Activated naive CD8-positive, alpha-beta T cell treated with anti-CD3 and anti-CD28 coated beads, Interleukin-2, amount 50 U/mL, for 16 hours (primary cell): ENCODE measurements at regions not wholly inside any gene's neighbourhood (a gene's known extent, or its start where the extent isn't known, plus 50 kb on each side); places are given as distances from the start of the nearest gene placed in this dataset.
"Not testable (repeated sequence)": the region's sequence is repeated elsewhere in the genome, so short reads cannot be mapped to it uniquely, and the experiment has no call there.

Source experiments
- DNase-seq: peaks from one replicate; pipeline ENCODE4 v3.0.0-alpha.2; 2020; ENCODE audit warnings: low read depth, low spot score

GRCh38 chr1:182261655-182262054, 129.9 kb downstream of the GLUL start:
- no peak for DNase-seq

DNA sequence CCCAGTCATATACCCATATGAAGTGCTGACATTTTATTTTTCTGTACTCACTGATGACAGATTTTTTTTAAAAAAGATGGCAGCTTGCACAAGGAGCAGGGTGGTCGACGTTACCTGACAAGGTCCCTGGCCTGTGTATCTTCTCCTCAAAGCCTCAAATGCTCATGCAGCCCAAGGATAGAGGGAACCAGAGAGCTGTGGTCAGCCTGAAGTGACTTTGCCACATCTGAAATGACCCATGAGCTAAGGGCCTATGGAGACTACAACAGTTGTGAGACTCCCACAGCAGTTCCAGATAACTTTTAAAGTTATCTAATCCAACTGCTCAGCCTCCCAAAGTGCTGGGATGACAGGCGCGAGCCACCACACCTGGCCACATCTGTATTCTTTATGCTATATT, 131.1 kb downstream of the GLUL start:
- no peak for DNase-seq

- no peak for DNase-seq
These were observed 131.6 kb downstream of the GLUL start for GRCh38 chr1:182259968-182260367.

DNA sequence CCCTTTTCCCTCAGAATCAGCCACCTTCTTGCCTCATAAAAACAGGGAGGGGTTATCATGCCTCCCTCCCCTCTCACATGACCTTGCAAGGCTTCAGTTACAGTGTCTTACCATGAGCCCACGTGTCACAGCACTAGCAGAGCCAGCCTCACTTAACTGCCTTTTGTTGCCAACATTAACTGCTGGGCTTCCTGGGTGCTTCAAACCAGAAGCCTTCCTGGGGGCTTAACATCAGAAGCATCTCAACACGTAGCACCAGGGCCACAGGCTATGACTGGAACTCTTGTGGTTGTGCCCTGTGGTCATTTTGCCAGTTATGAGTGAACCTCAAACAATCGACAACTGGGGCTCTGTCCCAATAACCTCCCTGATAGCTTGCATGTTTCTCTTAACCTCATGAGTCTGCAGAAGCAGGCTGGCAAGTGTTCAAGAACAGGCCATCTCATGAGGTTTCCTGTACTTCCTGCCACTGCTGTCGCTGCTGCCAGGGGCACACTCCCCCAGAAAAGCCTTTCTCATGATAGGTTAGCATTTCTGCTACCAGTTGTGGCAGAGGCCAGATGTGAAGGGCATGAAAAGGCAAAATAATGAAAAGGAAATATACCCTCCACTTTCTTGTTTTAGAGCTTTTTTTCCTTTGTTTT, 132.2 kb downstream of the GLUL start:
- DNase-seq: no peak

GRCh38 chr1:182257369-182258063, 134.1 kb downstream of the GLUL start:
- no peak for DNase-seq

DNA sequence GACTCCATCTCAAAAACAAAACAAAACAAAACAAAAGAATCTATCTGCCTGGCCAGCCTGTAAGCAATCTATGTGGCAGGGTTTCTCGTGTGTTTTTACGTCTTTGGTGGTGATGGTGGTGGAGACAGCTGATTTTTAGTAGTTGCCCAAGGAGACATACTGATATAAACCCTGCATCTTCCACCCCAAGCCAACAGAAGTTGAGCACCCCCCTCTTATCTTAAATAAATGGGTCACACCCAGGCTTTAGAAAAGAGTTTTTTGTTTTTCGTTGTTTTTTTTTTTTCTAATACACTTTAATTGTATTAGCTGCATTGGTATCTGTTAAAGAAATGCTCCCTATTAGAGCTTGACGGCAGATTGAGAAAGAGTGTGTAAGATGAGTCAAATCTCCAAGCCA, 134.7 kb downstream of the GLUL start:
- no peak for DNase-seq

- DNase-seq: no peak
These were observed 136.1 kb downstream of the GLUL start for GRCh38 chr1:182255494-182255893.

- DNase-seq: no peak
These were observed 138.2 kb downstream of the GLUL start for GRCh38 chr1:182253319-182253860.

- no peak for DNase-seq
These were observed 140.0 kb downstream of the GLUL start for GRCh38 chr1:182251561-182251960.

DNA sequence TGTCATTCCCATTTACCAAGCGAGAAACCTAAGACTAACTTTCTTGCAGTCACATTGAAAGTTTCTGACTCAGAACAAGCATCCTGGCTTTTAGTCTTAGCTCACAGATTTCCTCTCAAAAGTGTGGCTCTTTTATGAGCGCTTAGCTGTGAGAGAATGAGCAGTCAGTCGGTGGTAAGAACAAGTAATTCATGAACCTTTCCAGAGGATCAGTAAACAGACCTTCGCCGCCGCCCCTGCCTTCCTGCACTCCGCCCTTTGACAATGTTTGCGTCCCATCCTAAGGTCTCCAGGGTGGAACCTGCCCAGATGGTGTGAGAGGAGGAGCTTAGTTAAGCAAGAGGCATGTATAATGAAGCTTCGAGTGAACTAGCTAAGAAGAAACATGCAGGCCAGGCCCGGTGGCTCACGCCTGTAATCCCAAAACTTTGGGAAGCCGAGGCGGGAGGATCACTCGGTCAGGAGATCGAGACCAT, 142.4 kb downstream of the GLUL start:
- no peak for DNase-seq

DNA sequence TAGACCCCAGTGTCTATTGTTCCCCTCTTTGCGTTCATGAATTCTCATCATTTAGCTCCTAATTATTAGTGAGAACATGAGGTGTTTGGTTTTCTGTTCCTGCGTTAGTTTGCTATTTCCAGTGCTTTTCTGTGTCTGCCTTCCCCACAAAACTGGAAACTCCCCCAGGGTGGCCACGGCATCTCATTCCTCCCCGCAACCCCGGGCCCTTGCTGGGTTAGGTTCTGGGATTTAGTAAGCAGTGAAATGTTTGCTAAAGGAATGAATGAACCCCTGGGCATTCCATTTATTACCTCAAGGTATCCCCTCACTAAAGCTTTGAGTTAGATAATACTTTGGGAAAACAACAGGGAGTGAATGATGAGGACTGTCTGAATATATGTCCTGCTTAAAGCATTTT, 142.9 kb downstream of the GLUL start:
- no peak for DNase-seq

DNA sequence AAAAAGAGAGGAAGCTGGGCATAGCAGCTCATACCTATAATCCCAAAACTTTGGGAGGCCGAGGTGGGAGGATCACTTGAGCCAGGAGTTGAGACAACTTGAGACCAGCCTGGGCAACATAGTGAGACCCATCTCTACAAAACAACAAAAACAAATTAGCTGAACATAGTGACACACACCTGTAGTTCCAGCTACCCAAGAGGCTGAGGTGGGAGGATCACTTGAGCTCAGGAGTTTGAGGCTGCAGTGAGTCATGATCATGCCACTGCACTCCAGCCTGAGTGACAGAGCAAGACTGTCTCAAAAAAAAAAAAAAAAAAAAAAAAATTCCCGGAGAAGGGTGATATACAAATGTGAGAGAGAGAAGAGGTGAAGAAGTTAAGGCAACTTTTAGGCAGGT, 143.8 kb downstream of the GLUL start:
- not testable (repeated sequence) for DNase-seq

GRCh38 chr1:182246783-182247182, 144.8 kb downstream of the GLUL start:
- no peak for DNase-seq

GRCh38 chr1:182245040-182245439, 146.6 kb downstream of the GLUL start:
- no peak for DNase-seq

DNA sequence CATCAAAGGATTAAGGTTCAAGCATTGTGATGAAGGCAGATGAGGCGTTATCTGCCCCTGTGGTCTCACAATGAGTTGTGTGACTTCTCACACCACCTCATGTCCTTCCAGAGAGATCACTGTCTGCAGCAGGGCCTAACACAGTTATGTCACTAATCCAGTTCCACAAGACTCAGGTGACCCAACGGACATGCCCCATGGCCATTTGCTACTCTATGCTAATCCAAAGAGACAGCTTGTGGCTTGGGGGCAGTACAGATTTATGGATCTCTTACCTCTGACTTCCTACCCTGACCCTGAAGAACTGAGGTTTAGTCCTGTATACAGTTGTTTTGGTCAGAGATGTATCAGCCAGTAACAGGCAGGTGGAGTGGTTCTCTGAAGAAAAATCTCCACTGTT, 147.1 kb downstream of the GLUL start:
- no peak for DNase-seq

DNA sequence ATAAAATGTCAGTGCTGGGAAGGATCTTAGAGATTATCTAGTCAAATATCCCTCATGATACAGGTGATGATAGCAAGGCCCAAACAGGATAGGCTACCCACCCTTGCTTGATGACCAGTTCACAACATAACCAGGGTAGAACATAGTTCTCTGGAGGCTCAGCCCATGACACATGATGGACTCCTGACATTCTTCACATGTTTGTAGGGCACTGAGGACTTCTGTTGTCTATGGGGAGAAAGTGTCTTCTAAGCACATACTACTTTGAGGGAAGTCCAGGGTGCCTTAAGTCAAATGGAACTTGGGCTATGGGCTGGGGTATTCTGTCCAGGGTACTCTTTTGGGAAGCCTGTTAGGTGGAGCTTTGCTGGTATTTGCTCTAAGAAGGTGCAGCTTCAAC, 148.9 kb downstream of the GLUL start:
- no peak for DNase-seq

DNA sequence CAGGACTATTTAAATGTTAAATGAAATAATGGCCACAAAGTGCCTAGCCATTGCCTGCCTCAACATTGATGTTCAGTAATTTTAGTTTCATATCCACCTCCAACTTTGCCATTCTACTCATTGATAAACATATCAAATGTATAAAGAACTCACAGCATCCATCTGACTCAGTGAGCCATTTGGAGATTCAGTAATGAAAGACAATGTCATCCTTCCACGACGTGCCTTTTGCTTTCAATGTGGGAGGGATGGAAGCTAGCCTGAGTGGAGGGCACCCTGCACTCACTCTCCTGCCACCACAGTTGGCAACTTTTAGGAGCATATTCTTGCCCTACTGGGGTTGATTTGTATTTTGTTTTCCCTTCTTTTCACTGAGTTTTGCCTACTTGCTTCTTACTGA, 151.5 kb downstream of the GLUL start:
- DNase-seq: no peak

GRCh38 chr1:182238421-182238820, 153.2 kb downstream of the GLUL start:
- DNase-seq: no peak

DNA sequence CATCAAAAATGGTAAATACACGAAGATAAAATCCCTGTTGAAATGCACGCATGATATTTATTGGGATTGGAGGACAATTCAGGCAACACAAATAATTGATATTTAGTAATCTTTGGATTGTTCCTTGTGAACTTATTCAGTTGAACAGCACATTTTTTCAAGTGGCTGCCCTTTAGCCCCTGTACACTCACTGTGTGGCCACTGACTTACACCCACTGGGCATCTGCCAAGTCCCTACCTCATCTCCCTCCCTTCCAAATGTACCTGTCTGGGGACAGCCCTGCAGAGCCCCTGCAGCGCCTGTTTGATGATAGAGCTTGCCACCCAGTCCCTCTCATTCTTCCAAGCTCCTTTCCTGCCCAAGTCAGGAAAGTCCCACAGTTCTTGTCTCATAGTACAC, 154.3 kb downstream of the GLUL start:
- DNase-seq: no peak

- no peak for DNase-seq
These were observed 154.9 kb downstream of the GLUL start for GRCh38 chr1:182236651-182237077.

- DNase-seq: no peak
These were observed 155.5 kb downstream of the GLUL start for GRCh38 chr1:182235952-182236650.

GRCh38 chr1:182235604-182235951, 156.0 kb downstream of the GLUL start:
- DNase-seq: no peak
